Endothelial cell of umbilical vein (primary cell): ENCODE measurements at regions not wholly inside any gene's neighbourhood (a gene's known extent, or its start where the extent isn't known, plus 50 kb on each side); places are given as distances from the start of the nearest gene placed in this dataset.

Experiments
- BruUV-seq: library from RNA; stranded (reverse); fragments of 400-500 nt; replicated peaks from 2 replicates; lab custom pipeline; 2021; lab: Mats Ljungman, UMichigan
- CTCF ChIA-PET: fragments of 300-600, 350-600 bp; sonication (Branson Sonifier 250); formaldehyde crosslinking; loops from one replicate; lab custom pipeline; 2021; ENCODE audit warnings: antibody characterized with exemption, inconsistent platforms; lab: Charles Lee
- POLR2A ChIA-PET: fragments of 300-600, 350-600 bp; sonication (Branson Sonifier 250); formaldehyde crosslinking; loops from one replicate; lab custom pipeline; 2021; ENCODE audit warnings: antibody characterized with exemption, inconsistent platforms; lab: Charles Lee
- DNase-seq: peaks from one replicate; pipeline ENCODE4 v3.0.0-alpha.2; 2011; ENCODE audit warnings: low read depth, low spot score
- FAIRE-seq: peaks from 2 replicates; lab custom pipeline; 2011; peaks lifted over from hg19 to GRCh38; lab: Jason Lieb, UNC
- H2AFZ ChIP-seq: 2 replicates; pipeline ENCODE4 v1.6.0; 2012; ENCODE audit warnings: low read depth, low read length, control low read depth, inconsistent platforms
- H3K27ac ChIP-seq: 2 replicates; pipeline ENCODE4 v1.5.1; 2011; ENCODE audit warnings: low read depth, mild to moderate bottlenecking, control low read depth, low read length, moderate library complexity; ENCODE audit not compliant: insufficient read depth
- H3K27me3 ChIP-seq, 2 experiments: 2 replicates each; pipeline versions ENCODE4 v1.6.0 to v1.6.1; 2011; ENCODE audit warnings: low read length in 2 of 2, mixed read lengths in 1 of 2; ENCODE audit not compliant: control insufficient read depth in 2 of 2, insufficient read depth in 2 of 2
- H3K36me3 ChIP-seq, 2 experiments: 2 replicates in 1 of 2; 3 replicates in 1 of 2; pipeline ENCODE4 v1.5.1; 2011; ENCODE audit warnings: low read length in 2 of 2, mild to moderate bottlenecking in 1 of 2, moderate library complexity in 1 of 2; ENCODE audit not compliant: control insufficient read depth in 2 of 2, insufficient read depth in 2 of 2; ENCODE audit errors: extremely low read depth in 1 of 2
- H3K4me1 ChIP-seq: 3 replicates; pipeline ENCODE4 v1.5.1; 2011; ENCODE audit warnings: mild to moderate bottlenecking, low read length; ENCODE audit not compliant: control insufficient read depth, insufficient read depth; ENCODE audit errors: extremely low read depth
- H3K4me2 ChIP-seq: 2 replicates; pipeline ENCODE4 v1.6.1; 2011; ENCODE audit warnings: low read length, control low read depth, mixed read lengths; ENCODE audit not compliant: insufficient read depth
- H3K4me3 ChIP-seq, 3 experiments: fragments of 200-600 bp in 1 of 3; sonication (generic), shearing (Covaris generic) in 1 of 3; replicated peaks in 1 of 3; 2 replicates each; pipeline ENCODE4 v1.5.1; 2011 to 2016; ENCODE audit warnings: control low read depth in 3 of 3, low read length in 3 of 3, mild to moderate bottlenecking in 2 of 3, inconsistent platforms in 1 of 3, low read depth in 1 of 3, moderate library complexity in 1 of 3; ENCODE audit not compliant: insufficient read depth in 1 of 3
- H3K79me2 ChIP-seq: 2 replicates; pipeline ENCODE4 v1.6.0; 2012; ENCODE audit warnings: low read length, inconsistent platforms; ENCODE audit not compliant: control insufficient read depth, insufficient read depth
- H3K9ac ChIP-seq: replicated peaks from 2 replicates; pipeline ENCODE3; 2011; ENCODE audit warnings: low read length, control low read depth; ENCODE audit not compliant: insufficient read depth; ENCODE audit errors: extremely low read depth
- H3K9me1 ChIP-seq: replicated peaks from 3 replicates; pipeline ENCODE4 v1.6.0; 2011; ENCODE audit warnings: mild to moderate bottlenecking, low read length; ENCODE audit not compliant: control insufficient read depth, insufficient read depth; ENCODE audit errors: extremely low read depth
- H3K9me3 ChIP-seq: replicated peaks from 2 replicates; pipeline ENCODE4 v1.5.1; 2012; ENCODE audit warnings: low read length, inconsistent platforms; ENCODE audit not compliant: control insufficient read depth, insufficient read depth
- H4K20me1 ChIP-seq: replicated peaks from 2 replicates; pipeline ENCODE3; 2011; ENCODE audit warnings: mild to moderate bottlenecking, low read length; ENCODE audit not compliant: control insufficient read depth, insufficient read depth; ENCODE audit errors: extremely low read depth
- EZH2 ChIP-seq: IDR thresholded peaks from 2 replicates; pipeline ENCODE4 v1.6.1; 2012; ENCODE audit warnings: borderline replicate concordance, low read depth, mild to moderate bottlenecking, moderate library complexity, low read length, inconsistent platforms; ENCODE audit not compliant: severe bottlenecking
- FOS ChIP-seq: IDR thresholded peaks from 2 replicates; pipeline ENCODE4 v1.6.1; 2011; ENCODE audit warnings: mild to moderate bottlenecking, low read length, moderate library complexity, borderline replicate concordance; ENCODE audit not compliant: insufficient read depth
- GATA2 ChIP-seq: IDR thresholded peaks from 2 replicates; pipeline ENCODE4 v1.7.0; 2011; ENCODE audit warnings: low read depth, mild to moderate bottlenecking, moderate library complexity, mixed read lengths, low read length; ENCODE audit not compliant: insufficient read length, insufficient read depth
- JUN ChIP-seq: IDR thresholded peaks from 2 replicates; pipeline ENCODE4 v1.6.1; 2011; ENCODE audit warnings: borderline replicate concordance, low read depth; ENCODE audit not compliant: insufficient read length, insufficient read depth
- MYC ChIP-seq: IDR thresholded peaks from one replicate; pipeline ENCODE4 v1.6.1; 2011; ENCODE audit warnings: mild to moderate bottlenecking, low read depth, low read length
- POLR2A ChIP-seq: IDR thresholded peaks from 2 replicates; pipeline ENCODE4 v1.6.1; 2012; ENCODE audit warnings: low read depth, mild to moderate bottlenecking, control low read depth, low read length
- POLR2AphosphoS5 ChIP-seq: IDR thresholded peaks from 2 replicates; pipeline ENCODE4 v1.6.1; 2012; ENCODE audit warnings: low read depth, mild to moderate bottlenecking, control low read depth, low read length, moderate library complexity; ENCODE audit not compliant: insufficient read depth
- dilution Hi-C: fragments of 300-500 bp; cut with MboI; formaldehyde crosslinking; loops from one replicate; pipeline ENCODE4 v1.15.0; 2019; ENCODE audit warnings: low sequenced_read_pairs; ENCODE audit not compliant: extremely low pct_ligation_motif_present
- intact Hi-C: fragments of 100-400 bp; cut with micrococcal nuclease; formaldehyde crosslinking; loops from one replicate; pipeline ENCODE4 v1.10.0; 2022
- TF ChIP-seq, protein P1 (sequence below): IDR thresholded peaks from 2 replicates; pipeline ENCODE4 v1.6.1; 2011; ENCODE audit not compliant: insufficient read depth, insufficient read length
- TF ChIP-seq, protein P2 (sequence below), 2 donors: IDR thresholded peaks; 1 replicate in 1 of 2; 2 replicates in 1 of 2; pipeline ENCODE4 v1.5.1; 2011; ENCODE audit warnings: low read length in 2 of 2, mild to moderate bottlenecking in 2 of 2, moderate library complexity in 2 of 2, control low read depth in 1 of 2, inconsistent platforms in 1 of 2, low read depth in 1 of 2; ENCODE audit not compliant: insufficient read depth in 1 of 2; ENCODE audit errors: extremely low read depth in 1 of 2

DNA sequence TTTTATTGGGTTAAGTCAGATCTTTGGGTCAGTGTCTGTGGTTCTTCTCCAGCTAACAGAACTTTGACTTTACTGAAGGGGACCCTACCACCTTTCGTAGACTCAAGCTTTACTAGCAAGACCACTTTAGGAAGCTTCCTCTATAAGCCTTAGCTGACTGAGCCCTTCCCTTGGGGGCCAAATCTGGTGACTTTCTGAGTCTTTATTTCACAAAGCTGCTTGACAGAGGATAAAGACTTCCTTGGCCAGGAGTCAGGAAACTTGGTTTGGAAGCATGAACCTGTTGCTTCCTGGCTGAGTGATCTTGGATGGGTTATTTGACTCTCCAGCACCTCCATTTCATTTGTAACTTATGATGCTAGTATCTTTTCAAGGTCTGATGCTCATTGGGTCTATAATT is 466.7 kb downstream of the TYW1 start:
- Histone ChIP-seq H3K4me1 (no peaks in the 10 kb centered on the region), H3K27ac (no peak overlapping the region), H3K79me2 (no peaks in the 10 kb centered on the region), H3K9me3 (no peaks in the 10 kb centered on the region), H3K4me3 (no peak overlapping the region), H3K36me3 (no peaks in the 10 kb centered on the region), H2AFZ (no peak overlapping the region), H3K9me1 (no peaks in the 10 kb centered on the region), H3K27me3 (no peaks in the 10 kb centered on the region), H3K9ac (no peak overlapping the region), H4K20me1 (no peaks in the 10 kb centered on the region), H3K4me2 (no peak overlapping the region)
- CTCF ChIA-PET = no interaction called here
- no TSS peak for BruUV-seq
- intact Hi-C loops = no loop called here
- dilution Hi-C loops = no loop called here
- TF ChIP-seq, protein P1, sequence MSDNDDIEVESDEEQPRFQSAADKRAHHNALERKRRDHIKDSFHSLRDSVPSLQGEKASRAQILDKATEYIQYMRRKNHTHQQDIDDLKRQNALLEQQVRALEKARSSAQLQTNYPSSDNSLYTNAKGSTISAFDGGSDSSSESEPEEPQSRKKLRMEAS = no peak
- no peak for TF ChIP-seq EZH2
- POLR2A ChIA-PET = no interaction called here
- no peak for FAIRE-seq
- no peak for DNase-seq

DNA sequence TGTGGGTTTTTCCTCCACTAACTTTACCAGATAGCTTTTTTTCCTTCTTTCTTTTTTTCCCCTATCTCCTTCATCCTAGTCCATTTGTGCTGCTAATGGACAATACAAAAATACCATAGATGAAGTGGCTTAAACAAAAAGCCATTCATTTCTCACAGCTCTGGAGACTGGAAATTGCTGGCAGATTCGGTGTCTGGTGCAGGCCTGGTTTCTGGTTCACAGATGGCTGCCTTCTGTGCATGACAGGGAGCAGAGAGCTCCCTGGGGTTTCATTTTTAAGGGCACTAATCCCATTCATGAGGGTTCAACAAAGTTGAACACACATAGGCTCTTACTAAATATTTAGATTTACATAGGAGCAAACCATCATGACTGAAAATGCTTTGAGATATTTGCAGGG is 467.4 kb downstream of the TYW1 start:
- CTCF ChIA-PET = no interaction called here
- BruUV-seq = no TSS peak
- dilution Hi-C loops = no loop called here
- TF ChIP-seq, protein P2, sequence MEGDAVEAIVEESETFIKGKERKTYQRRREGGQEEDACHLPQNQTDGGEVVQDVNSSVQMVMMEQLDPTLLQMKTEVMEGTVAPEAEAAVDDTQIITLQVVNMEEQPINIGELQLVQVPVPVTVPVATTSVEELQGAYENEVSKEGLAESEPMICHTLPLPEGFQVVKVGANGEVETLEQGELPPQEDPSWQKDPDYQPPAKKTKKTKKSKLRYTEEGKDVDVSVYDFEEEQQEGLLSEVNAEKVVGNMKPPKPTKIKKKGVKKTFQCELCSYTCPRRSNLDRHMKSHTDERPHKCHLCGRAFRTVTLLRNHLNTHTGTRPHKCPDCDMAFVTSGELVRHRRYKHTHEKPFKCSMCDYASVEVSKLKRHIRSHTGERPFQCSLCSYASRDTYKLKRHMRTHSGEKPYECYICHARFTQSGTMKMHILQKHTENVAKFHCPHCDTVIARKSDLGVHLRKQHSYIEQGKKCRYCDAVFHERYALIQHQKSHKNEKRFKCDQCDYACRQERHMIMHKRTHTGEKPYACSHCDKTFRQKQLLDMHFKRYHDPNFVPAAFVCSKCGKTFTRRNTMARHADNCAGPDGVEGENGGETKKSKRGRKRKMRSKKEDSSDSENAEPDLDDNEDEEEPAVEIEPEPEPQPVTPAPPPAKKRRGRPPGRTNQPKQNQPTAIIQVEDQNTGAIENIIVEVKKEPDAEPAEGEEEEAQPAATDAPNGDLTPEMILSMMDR (IDR thresholded peaks at IDR 0.05; ENCODE audit: extremely low read depth in 1 of 2, insufficient read depth in 1 of 2, low read depth in 1 of 2, low read length in 2 of 2) = no peak
- TF ChIP-seq POLR2A = no peak
- TF ChIP-seq MYC = no peak
- TF ChIP-seq, protein P1 = no peak
- no peak for TF ChIP-seq FOS
- no peak for TF ChIP-seq POLR2AphosphoS5
- no peak for TF ChIP-seq GATA2
- TF ChIP-seq EZH2 = no peak
- TF ChIP-seq JUN = no peak
- intact Hi-C loops = no loop called here
- Histone ChIP-seq H3K27ac (no peak overlapping the region), H3K9me3 (no peaks in the 10 kb centered on the region), H3K27me3 (no peaks in the 10 kb centered on the region), H3K4me1 (no peaks in the 10 kb centered on the region), H4K20me1 (no peaks in the 10 kb centered on the region), H3K9ac (no peak overlapping the region), H3K4me3 (no peak overlapping the region), H3K4me2 (no peak overlapping the region), H3K36me3 (no peaks in the 10 kb centered on the region), H3K9me1 (no peaks in the 10 kb centered on the region), H3K79me2 (no peaks in the 10 kb centered on the region), H2AFZ (no peak overlapping the region)
- FAIRE-seq (no peak), DNase-seq (no peak)
- POLR2A ChIA-PET = no interaction called here
